Kidney glomerular epithelial cell (primary cell): ENCODE measurements at regions not wholly inside any gene's neighbourhood (a gene's known extent, or its start where the extent isn't known, plus 50 kb on each side); places are given as distances from the start of the nearest gene placed in this dataset.
"Not testable (repeated sequence)": the region's sequence is repeated elsewhere in the genome, so short reads cannot be mapped to it uniquely, and the experiment has no call there.

ENCODE experiments used
- DNase-seq: peaks from one replicate; lab custom pipeline; 2025; lab: John Stamatoyannopoulos, UW

DNA sequence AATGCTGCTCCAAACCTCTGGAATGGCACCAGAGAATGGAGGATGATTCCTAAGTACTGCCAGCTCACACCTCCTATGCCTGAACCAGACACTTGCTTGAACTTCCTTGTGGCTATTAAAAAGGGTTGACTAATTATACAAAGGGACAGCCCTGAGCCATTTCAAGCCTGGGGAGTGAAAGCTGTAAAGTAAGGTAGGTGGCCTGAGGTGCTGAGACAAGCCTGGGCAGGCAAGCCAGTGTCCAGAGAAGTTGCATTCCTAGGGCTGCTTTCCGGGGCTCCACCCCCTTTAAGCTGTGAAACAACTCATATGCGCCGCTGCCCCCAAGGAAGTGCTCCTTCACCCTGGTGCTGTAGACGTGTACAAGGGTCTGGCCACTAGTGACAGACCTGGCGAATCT lies 79.9 kb upstream of the SLC1A3 start:
- DNase-seq = no peak

DNA sequence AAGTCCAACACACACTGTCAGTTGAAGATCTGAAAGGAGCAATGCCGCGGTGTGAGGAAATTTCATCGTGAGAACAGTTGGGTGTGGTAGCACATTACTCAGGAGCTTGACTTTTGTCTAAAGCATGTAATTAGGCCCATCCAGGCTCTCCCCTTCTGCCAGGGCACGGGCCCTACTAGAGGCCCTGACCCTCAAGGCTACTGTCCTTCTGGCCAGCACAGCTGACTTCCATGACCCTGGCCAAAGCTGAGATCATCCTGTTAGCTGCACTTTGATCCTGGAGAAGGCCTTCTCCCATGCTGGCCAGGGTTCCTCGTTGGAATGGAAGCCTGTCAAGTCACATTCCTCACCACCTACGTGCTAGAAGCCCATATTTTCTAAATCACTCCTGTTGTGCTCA lies 77.8 kb upstream of the SLC1A3 start:
- no peak for DNase-seq

DNA sequence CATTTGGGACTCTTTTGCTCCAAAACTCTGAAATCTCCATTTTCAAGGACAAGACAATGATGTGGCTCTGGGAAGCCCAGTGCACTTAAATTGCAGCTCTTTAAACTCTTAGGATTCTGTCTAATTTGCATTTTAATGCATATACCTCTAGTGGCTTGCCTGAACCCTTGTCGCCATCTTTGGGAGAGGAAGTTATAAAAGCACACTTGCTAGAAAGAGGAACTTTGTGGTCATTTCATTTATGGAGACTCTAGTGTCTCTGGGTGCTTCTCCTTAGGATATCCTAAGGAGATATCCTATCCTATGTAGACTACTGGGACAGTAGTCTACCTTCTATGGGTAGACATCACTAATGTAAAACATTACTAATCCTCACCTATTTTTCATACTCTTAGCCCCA lies 77.3 kb upstream of the SLC1A3 start:
- no peak for DNase-seq

DNA sequence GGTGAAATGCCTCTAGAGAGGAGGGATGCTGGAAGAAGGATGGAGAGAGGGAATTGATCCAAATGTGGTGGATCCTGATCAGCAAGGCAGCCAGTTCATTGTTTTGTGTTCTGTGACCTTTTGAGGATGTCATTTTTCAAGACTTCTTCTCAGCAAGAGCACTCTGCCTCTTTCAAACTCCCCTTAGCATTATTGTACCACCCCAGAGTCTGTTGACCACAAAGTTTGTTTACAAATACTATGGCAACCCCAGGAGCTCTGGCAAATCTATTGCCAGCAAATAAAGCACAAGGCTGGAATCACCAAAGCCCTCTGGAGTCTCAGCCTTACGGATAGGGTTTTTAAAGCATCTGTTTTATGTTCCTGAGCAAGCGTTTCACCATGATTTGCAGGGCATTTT lies 76.2 kb upstream of the SLC1A3 start:
- DNase-seq = no peak

DNA sequence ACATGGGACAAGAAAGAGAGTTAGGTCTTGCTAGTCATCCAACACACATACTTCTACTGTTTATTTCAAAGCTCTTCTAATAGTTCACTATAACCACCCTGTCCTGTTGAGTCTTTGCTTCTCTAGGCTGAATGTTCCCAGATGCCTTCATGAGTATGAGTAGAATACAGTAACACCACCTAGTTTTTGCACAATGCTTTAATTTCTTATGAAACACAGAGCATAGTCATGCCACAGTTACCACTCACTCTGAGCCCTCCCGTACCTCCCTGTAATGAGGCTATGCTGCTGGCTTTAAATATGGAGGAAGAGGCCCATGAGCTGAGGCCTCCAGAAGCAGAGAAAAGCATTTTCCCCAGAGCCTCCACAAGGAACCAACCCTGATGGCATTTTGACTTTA lies 75.0 kb upstream of the SLC1A3 start:
- DNase-seq = no peak

DNA sequence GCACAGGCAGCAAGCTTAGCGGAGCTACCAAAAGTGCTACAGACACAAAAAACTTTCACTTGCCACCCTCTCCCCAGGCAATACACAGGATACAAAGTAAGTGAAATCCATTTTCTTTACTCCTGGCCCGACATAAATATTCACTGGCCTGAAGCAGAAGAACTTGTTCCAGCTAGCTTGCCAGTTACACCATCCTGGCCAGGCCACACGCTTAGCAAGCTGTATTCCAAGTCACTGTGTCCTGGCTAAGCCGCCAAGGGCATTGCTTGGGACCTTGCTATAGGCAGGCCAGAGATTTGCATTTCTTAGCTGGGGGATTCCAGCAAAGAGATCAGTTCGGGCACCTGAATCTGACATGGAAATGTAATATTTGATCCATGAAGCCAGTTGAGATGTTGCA lies 71.0 kb upstream of the SLC1A3 start:
- DNase-seq = no peak

DNA sequence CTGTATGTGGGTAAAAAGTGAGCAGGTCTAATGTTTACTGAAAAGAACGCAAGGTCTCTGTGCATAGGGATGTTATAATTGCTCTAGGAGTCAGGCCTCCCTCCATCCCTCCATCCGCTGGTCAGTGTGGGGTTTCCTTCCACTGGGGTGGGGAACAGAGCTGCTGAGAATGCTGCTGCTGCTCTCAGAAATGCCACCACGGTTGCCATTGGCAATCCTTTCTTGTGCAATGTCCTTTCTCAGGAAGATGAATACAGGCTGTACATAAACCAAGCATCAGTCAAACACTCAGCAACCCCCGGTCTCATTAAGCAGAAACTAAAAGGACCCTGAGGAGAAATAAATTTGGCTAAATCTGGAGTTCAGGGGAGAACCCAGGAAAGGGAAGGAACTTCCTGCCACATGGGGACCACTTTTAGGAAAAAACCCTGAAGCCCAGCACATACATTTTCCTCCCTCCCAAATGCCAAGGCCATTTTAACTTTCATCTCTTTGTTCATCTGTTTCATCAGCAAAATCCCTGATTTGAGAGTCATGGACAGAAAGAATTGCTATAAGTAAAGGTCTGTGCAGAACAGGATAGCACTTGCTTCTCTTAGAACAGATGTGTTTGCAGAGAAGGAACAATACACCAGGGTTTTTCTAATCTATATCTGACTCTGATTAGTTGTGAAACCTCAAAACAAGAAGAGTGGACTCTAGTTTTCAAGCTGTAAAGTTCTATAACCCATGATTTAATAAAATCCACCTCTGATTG lies 70.4 kb upstream of the SLC1A3 start:
- DNase-seq = no peak

DNA sequence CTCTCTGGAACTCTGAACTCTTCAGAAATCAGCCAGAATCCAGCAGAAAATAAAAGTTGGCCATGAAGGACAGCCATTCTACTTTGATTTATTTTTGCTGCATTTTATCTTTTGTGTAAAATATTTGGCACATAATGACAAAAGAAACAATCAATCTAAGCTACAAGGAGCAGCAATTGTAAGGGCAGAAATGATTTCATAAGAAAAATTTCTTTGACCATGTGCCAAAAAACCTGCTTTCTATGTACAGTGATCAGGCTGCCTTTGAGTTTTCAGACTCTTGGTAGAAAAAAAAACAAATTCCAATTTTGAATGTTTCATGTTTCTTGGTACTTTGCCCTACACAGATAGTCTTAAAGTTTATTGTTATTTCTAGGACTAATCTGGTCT lies 69.8 kb upstream of the SLC1A3 start:
- no peak for DNase-seq

DNA sequence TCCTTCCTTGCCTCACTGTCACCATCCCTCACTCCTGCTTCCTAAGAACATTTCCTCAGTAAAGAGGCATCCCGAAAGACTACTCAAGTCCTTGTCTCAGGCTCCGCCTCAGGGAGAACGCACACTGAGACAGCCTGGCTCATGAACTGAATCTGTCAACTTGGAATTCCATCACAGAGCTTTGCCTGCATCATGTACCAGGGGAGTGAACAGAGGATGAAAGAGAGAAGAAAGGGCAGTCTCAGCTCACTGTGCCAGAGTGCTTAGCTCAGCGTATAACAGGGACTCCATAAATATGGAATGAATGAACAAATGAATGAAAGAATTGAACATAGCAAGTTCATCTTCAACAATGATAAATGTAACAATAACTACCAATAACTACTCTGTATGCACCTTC lies 68.7 kb upstream of the SLC1A3 start:
- DNase-seq = no peak

DNA sequence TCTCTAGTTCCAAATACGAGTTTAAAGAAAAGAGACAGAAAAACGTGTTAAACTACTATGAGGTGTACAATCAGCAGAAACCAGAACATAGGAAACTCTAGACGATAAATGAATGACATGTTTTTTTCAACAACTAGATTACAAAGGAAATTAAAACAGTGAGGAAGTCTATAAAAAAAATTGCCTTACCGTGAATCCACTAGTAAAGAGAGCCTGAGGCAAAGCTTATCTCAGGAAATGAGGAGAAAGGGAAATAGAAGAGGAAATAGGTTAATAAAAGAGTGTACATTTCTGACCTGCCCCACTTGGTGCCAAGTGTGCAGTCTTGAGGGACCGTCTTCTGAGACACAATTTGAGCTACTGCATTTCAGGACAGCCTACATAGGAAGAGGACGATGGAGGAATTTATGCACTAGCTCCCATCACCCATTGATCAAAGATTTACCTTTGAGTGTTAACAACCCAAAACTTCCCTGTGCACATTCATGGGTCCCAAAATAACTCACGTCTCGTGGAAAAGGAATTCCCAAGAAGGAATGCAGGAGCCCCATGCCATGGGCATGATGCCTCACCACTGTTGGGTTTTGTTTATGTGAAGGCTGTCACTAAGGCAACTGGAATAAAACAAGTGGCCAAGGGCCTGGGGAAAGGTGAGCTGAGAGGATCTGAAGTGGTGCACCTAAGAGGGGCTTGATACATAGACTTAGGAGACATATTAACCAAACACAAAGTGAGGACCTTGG lies 53.6 kb upstream of the SLC1A3 start:
- DNase-seq = no peak

DNA sequence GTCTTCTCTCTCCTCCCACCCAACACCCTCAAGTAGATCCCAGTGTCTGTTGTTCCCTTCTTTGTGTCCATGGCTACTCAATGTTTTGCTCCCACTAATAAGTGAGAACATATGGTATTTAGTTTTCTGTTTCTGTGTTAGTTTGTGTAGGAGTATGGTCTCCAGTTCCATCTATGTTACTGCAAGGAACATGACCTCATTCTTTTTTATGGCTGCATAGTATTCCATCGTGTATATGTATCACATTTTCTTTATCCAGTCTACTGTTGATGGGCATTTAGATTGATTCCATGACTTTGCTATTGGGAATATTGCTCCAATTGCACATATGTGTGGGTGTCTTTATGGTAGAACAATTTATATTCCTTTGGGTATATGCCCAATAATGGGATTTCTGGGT lies 51.4 kb upstream of the SLC1A3 start:
- DNase-seq = not testable (repeated sequence)
